GM18498 (cell line): ENCODE measurements at regions not wholly inside any gene's neighbourhood (a gene's known extent, or its start where the extent isn't known, plus 50 kb on each side); places are given as distances from the start of the nearest gene placed in this dataset.

ENCODE experiments used
- ATAC-seq: cut with Tn5 transposase; IDR thresholded peaks from one replicate; pipeline ENCODE4 v1.9.1; 2021; ENCODE audit warnings: mild to moderate bottlenecking, moderate library complexity; ENCODE audit not compliant: unreplicated experiment

- ATAC-seq: no peak
Observed at GRCh38 chr1:37085393-37085792, 51.1 kb upstream of the GRIK3 start.

GRCh38 chr1:37089750-37090149 lies 55.4 kb upstream of the GRIK3 start:
- no peak for ATAC-seq

DNA sequence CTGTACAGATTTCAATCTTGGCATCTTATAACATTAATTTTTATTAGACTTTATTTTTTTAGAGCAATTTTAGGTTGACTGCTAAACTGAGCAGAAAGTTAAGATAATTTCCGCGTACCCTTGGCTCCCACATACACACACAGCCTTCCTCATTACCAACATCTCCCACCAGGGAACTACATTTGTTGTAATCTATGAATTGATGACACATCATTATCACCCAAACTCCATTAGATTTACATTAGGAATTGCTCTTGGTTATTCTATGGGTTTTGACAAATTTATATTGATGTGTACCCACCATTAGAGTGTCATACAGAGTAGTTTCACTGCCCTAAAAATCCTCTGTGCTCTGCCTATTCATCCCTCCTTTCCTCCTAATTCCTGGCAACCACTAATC lies 56.4 kb upstream of the GRIK3 start:
- no peak for ATAC-seq

GRCh38 chr1:37092937-37093336 lies 58.6 kb upstream of the GRIK3 start:
- ATAC-seq: no peak

GRCh38 chr1:37094302-37094701 lies 60.0 kb upstream of the GRIK3 start:
- peak; percentile 81 for ATAC-seq

DNA sequence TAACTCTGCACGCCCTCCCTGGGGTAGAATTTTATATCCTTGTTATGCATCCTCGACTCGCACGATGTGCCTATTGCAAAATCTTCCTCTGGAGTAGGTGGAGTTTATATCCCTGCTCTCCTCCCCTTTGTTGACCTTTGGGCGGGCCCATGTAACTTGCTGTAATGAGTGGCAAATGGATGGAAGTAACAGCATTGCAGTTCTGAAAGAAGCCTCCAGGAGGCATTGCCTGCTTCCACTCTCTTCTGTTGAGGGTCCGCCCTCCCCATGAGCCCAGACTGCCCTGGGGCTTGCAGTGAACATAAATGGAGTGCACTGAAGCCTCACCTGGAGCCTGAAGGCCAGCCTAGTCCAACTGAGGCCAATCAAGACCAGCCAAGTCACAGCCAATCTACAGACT lies 62.2 kb upstream of the GRIK3 start:
- no peak for ATAC-seq

- ATAC-seq: no peak
Observed at GRCh38 chr1:37097731-37098130, 63.4 kb upstream of the GRIK3 start.

- no peak for ATAC-seq
Observed at GRCh38 chr1:37098237-37098636, 63.9 kb upstream of the GRIK3 start.

- no peak for ATAC-seq
Observed at GRCh38 chr1:37100310-37100709, 66.0 kb upstream of the GRIK3 start.

DNA sequence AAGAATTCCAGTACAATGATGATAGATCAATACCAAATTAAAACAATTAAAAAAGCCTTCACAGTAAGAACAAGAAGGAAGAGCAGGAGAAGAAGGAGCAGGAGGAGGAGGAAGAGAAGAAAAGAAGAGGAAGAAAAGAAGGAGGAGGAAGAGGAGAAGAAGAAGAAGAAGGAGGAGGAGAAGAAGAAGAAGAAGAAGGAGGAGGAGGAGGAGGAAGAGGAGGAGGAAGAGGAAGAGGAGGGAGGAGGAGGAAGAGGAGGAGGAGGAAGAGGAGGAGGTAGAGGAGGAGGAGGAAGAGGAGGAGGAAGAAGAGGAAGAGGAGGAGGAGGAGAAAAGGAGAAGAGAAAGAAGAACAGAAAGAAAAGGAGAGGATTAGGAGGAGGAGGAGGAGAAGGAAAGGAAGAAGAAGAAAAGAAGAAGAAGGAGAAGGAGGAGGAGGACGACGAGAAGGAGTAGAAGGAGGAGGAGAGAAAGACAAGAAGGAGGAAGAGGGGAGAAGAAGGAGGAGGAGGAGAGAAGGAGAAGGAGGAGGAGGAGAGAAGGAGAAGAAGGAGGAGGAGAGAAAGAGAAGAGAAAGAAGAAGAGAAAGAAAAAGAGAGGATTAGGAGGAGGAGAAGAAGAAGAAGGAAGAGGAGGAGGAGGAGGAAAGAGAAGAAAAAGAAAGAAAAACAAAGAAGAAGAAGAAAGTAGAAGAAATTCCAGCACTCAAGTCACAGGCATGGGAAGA lies 68.5 kb upstream of the GRIK3 start:
- ATAC-seq: no peak

- ATAC-seq: no peak
Observed at GRCh38 chr1:37105911-37106310, 71.6 kb upstream of the GRIK3 start.

- no peak for ATAC-seq
Observed at GRCh38 chr1:37107153-37107907, 73.0 kb upstream of the GRIK3 start.

DNA sequence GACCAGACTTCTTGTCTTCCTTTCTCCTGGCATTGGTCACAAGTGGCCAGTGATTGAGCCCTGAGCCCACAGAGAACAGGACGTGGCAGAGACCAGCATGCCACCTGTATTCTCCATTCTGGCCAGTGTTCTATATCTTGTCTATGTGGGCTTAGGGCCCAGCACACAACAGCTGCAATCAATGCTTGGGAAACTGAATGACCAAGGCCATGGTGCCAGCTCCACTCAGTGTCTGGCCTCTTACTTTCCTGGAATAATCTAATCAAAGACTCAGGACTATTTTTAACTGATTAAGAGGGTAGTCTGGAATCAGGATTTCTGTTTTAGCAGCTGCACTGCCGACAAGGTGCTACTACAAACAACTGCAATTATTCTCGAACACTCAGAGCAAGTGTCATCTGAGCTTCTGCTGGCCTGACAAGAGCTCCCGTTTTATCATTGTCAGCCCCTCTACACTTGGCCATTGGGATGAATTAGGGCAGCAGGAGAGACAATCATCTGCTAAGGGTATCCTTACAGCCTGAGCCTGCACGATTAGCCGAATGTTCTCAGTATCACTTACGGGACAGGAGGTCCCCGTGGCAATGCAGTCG lies 74.4 kb upstream of the GRIK3 start:
- no peak for ATAC-seq

DNA sequence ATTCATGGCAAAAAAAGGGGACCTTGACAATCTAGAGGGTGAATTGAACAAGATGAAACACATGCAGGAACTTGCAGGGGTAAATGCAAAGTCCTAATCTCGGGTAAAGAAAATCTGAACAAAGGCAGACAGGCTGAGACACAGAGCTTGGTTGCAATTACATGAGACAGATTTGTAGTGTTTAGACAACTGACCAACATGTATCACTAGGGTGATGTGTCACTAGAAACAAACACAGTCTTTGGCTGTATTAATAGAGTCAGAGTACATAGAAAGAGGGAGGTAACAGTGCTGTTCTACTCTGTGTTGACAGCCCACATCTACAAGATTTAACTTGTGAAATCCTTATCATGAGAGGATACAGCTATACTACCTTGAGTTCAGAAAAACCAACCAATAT lies 78.1 kb upstream of the GRIK3 start:
- ATAC-seq: no peak

- no peak for ATAC-seq
Observed at GRCh38 chr1:37113285-37113997, 79.1 kb upstream of the GRIK3 start.

DNA sequence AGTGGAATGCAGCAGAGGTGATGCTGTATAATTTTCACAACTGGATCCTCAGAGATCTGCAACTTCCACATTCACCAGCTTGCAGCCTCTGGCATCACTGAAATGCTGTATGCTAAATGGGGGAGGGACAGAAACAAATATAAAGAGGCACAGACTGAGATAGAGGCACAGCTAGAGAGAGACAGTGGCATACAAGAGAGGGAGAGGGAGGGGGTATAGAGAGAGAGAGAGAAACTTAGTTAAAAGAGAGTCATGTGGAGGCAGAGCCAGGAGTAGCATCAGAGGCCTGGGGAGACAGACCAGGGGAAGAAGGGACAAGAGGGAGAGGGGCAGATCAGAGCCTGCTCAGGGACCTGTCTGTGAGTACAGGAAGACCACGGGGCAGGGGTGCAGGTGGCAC lies 84.5 kb upstream of the GRIK3 start:
- ATAC-seq: no peak

GRCh38 chr1:37120279-37120678 lies 86.0 kb upstream of the GRIK3 start:
- no peak for ATAC-seq

DNA sequence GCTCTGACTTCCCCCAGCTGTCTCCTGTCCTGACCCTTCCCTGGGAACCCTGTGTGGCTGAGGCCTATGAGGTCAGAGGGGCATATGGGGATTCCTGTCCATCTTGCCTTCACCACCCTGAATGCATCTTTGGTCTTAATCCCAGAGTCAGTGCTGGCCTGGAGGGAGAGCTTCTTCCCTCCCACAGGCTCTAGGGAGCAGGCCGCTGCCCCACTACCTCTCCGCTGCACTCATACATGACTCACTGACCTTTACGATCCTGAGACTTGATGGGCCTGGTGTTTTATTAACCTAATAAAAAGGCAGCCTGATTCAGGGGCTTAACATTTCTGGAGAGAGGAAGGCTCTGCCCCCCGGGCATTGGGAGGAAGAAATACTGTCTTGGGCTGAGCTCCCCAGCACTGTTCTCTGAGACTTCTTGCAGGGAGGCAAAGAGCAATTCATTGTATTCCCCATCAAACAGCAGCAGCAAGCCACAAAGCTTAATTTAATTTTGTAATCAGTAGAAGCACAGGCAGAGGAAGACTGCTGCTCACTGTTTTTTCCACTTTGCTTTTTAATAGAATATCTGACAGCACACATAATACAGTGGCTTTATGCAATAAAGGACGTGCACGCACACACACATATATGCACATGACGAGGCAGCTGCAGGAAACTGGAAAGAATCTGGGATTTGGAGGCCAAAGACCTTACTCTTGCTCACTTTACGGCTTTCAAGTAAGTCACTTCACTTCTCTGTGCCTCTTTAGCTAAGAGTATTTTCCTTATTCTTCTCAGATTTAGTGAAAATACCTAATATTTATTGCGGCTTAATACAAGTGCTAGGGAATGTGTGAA lies 89.2 kb upstream of the GRIK3 start:
- ATAC-seq: no peak

DNA sequence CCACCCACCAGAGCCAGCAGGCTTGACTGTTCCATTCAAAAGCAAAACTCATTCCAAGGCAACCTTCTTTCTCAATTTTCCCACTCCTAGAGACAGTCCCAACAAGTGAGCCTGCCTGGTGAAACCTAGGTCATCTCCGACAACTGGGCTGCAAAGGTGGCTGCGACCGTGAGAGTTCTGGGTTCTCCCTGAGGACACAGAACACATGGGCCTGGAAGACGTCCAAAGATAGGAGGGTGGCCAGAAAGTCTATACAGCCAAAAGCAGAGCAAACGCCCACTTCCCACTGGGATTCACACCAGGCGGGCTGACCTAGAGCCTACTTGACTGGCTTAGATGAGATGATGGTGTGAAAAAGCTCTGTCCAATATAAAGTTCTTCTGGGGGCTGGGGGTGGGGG lies 90.2 kb upstream of the GRIK3 start:
- no peak for ATAC-seq

- no peak for ATAC-seq
Observed at GRCh38 chr1:37125295-37125694, 91.0 kb upstream of the GRIK3 start.
